NT2/D1 (cell line): ENCODE measurements at regions not wholly inside any gene's neighbourhood (a gene's known extent, or its start where the extent isn't known, plus 50 kb on each side); places are given as distances from the start of the nearest gene placed in this dataset.
A peak's percentile ranks its signal among the peaks of the same experiment; 100 is the strongest.

ENCODE experiments used
- DNase-seq: peaks from one replicate; pipeline ENCODE4 v3.0.0-alpha.2; 2011; ENCODE audit warnings: low read depth, low spot score
- H3K27me3 ChIP-seq: 2 replicates; pipeline ENCODE4 v1.6.0; 2011; ENCODE audit warnings: mild to moderate bottlenecking; ENCODE audit not compliant: insufficient read length, insufficient read depth
- H3K36me3 ChIP-seq: 2 replicates; pipeline ENCODE4 v1.6.1; 2011; ENCODE audit warnings: mild to moderate bottlenecking, low read length, mixed read lengths; ENCODE audit not compliant: insufficient read depth, insufficient read length
- H3K4me1 ChIP-seq: 2 replicates; pipeline ENCODE4 v1.5.1; 2011; ENCODE audit not compliant: insufficient read depth, insufficient read length
- H3K4me3 ChIP-seq: 2 replicates; pipeline ENCODE4 v1.5.1; 2011; ENCODE audit warnings: low read depth; ENCODE audit not compliant: insufficient read length
- H3K9ac ChIP-seq: 2 replicates; pipeline ENCODE4 v1.6.0; 2011; ENCODE audit warnings: low read depth; ENCODE audit not compliant: insufficient read length
- H3K9me3 ChIP-seq: 2 replicates; pipeline ENCODE4 v1.5.1; 2011; ENCODE audit warnings: mild to moderate bottlenecking, low read length; ENCODE audit not compliant: insufficient read depth
- SUZ12 ChIP-seq: IDR thresholded peaks from 2 replicates; pipeline ENCODE4 v1.6.1; 2011; ENCODE audit not compliant: insufficient read length, insufficient read depth; ENCODE audit errors: extremely low read depth
- YY1 ChIP-seq: IDR thresholded peaks from 2 replicates; pipeline ENCODE4 v1.6.1; 2011; ENCODE audit not compliant: insufficient read length, insufficient read depth
- ZNF274 ChIP-seq: IDR thresholded peaks from 2 replicates; pipeline ENCODE4 v1.6.1; 2011; ENCODE audit warnings: mild to moderate bottlenecking, low read depth, low read length

GRCh38 chr17:79506150-79506870 lies 104.5 kb downstream of the RBFOX3 start:
- no peaks in the 10 kb centered on the region for H3K36me3 ChIP-seq
- no peak overlapping the region for H3K4me3 ChIP-seq
- DNase-seq, result no peak
- H3K4me1 ChIP-seq, result peaks cover 12% of the 10 kb centered on the region
- no peaks in the 10 kb centered on the region for H3K27me3 ChIP-seq
- peaks cover 8% of the 10 kb centered on the region; the same call in 1 of the 2 replicates for H3K9me3 ChIP-seq
- TF ChIP-seq SUZ12 (no peak), ZNF274 (no peak), YY1 (no peak)
- no peak overlapping the region for H3K9ac ChIP-seq

- Histone ChIP-seq H3K36me3 (no peaks in the 10 kb centered on the region), H3K9ac (no peak overlapping the region), H3K27me3 (no peaks in the 10 kb centered on the region), H3K9me3 (no peaks in the 10 kb centered on the region), H3K4me1 (peaks cover 22% of the 10 kb centered on the region), H3K4me3 (no peak overlapping the region)
- TF ChIP-seq YY1 (no peak), SUZ12 (no peak), ZNF274 (no peak)
- no peak for DNase-seq
These were observed 105.7 kb downstream of the RBFOX3 start for GRCh38 chr17:79505199-79505598.

- peaks cover 22% of the 10 kb centered on the region for H3K4me1 ChIP-seq
- H3K36me3 ChIP-seq, result no peaks in the 10 kb centered on the region
- no peaks in the 10 kb centered on the region for H3K27me3 ChIP-seq
- no peaks in the 10 kb centered on the region for H3K9me3 ChIP-seq
- peak overlapping the region; percentile 8 for H3K9ac ChIP-seq
- DNase-seq, result no peak
- H3K4me3 ChIP-seq, result no peak overlapping the region
- TF ChIP-seq ZNF274, result no peak
- no peak for TF ChIP-seq SUZ12
- TF ChIP-seq YY1, result no peak
These were observed 106.7 kb downstream of the RBFOX3 start for GRCh38 chr17:79504181-79504605.

GRCh38 chr17:79503126-79503839 lies 107.6 kb downstream of the RBFOX3 start:
- H3K4me3 ChIP-seq, result no peak overlapping the region
- no peaks in the 10 kb centered on the region for H3K9me3 ChIP-seq
- no peaks in the 10 kb centered on the region for H3K27me3 ChIP-seq
- H3K4me1 ChIP-seq, result peaks cover 17% of the 10 kb centered on the region
- H3K36me3 ChIP-seq, result no peaks in the 10 kb centered on the region
- TF ChIP-seq YY1 (no peak), ZNF274 (no peak), SUZ12 (no peak)
- H3K9ac ChIP-seq, result no peak overlapping the region
- DNase-seq, result no peak

GRCh38 chr17:79501910-79502309 lies 108.9 kb downstream of the RBFOX3 start:
- Histone ChIP-seq H3K4me3 (no peak overlapping the region), H3K9me3 (no peaks in the 10 kb centered on the region), H3K4me1 (peaks cover 14% of the 10 kb centered on the region), H3K36me3 (no peaks in the 10 kb centered on the region), H3K9ac (no peak overlapping the region), H3K27me3 (no peaks in the 10 kb centered on the region)
- DNase-seq, result no peak
- TF ChIP-seq ZNF274 (no peak), SUZ12 (no peak), YY1 (no peak)

GRCh38 chr17:79500745-79501618 lies 109.9 kb downstream of the RBFOX3 start:
- no peak for DNase-seq
- H3K27me3 ChIP-seq, result no peaks in the 10 kb centered on the region

GRCh38 chr17:79498854-79499253 lies 112.0 kb downstream of the RBFOX3 start:
- Histone ChIP-seq H3K9ac (no peak overlapping the region), H3K4me1 (peaks cover 21% of the 10 kb centered on the region), H3K4me3 (no peak overlapping the region)

More at GRCh38 chr17:79500745-79501618, 109.9 kb downstream of the RBFOX3 start:
- Histone ChIP-seq H3K4me1 (peaks cover 21% of the 10 kb centered on the region), H3K9me3 (no peaks in the 10 kb centered on the region), H3K36me3 (no peaks in the 10 kb centered on the region), H3K9ac (no peak overlapping the region), H3K4me3 (no peak overlapping the region)
- TF ChIP-seq ZNF274 (no peak), SUZ12 (no peak), YY1 (no peak)

More at GRCh38 chr17:79498854-79499253, 112.0 kb downstream of the RBFOX3 start:
- DNase-seq, result no peak
- TF ChIP-seq ZNF274 (no peak), SUZ12 (no peak)
- Histone ChIP-seq H3K9me3 (no peaks in the 10 kb centered on the region), H3K36me3 (no peaks in the 10 kb centered on the region), H3K27me3 (no peaks in the 10 kb centered on the region)
